SH-SY5Y (cell line): ENCODE measurements at regions not wholly inside any gene's neighbourhood (a gene's known extent, or its start where the extent isn't known, plus 50 kb on each side); places are given as distances from the start of the nearest gene placed in this dataset.

Experiments used
- GATA2 ChIP-seq: IDR thresholded peaks from 2 replicates; pipeline ENCODE4 v1.6.1; 2011; ENCODE audit warnings: mild to moderate bottlenecking, low read depth, low read length
- GATA3 ChIP-seq: IDR thresholded peaks from 2 replicates; pipeline ENCODE4 v1.6.1; 2011; ENCODE audit warnings: low read depth, mild to moderate bottlenecking, low read length, moderate library complexity

GRCh38 chr16:54597222-54597621, 310.6 kb upstream of the IRX3 start:
- TF ChIP-seq GATA2 (no peak), GATA3 (no peak)
